Smooth muscle cell (in vitro differentiated cells): ENCODE measurements at regions not wholly inside any gene's neighbourhood (a gene's known extent, or its start where the extent isn't known, plus 50 kb on each side); places are given as distances from the start of the nearest gene placed in this dataset.

Experiments used
- DNase-seq: peaks from one replicate; lab custom pipeline; 2025; ENCODE audit not compliant: unreplicated experiment; lab: John Stamatoyannopoulos, UW
- H2AFZ ChIP-seq: fragments of 200-600 bp; sonication (generic); 2 replicates; pipeline ENCODE4 v1.6.0; 2016; ENCODE audit warnings: antibody characterized with exemption, low read depth, mild to moderate bottlenecking
- H3F3A ChIP-seq: fragments of 200-600 bp; sonication (generic); 2 replicates; pipeline ENCODE4 v1.6.0; 2017; ENCODE audit warnings: antibody characterized with exemption, low read depth
- H3K27ac ChIP-seq: fragments of 200-600 bp; sonication (generic); 2 replicates; pipeline ENCODE4 v1.5.1; 2016; ENCODE audit warnings: low read depth, mild to moderate bottlenecking
- H3K27me3 ChIP-seq: fragments of 200-600 bp; sonication (generic); 2 replicates; pipeline ENCODE4 v1.6.1; 2016; ENCODE audit warnings: low read depth, mild to moderate bottlenecking
- H3K36me3 ChIP-seq: fragments of 200-600 bp; sonication (generic); 2 replicates; pipeline ENCODE4 v1.5.1; 2016; ENCODE audit warnings: low read depth
- H3K4me1 ChIP-seq: fragments of 200-600 bp; sonication (generic); 2 replicates; pipeline ENCODE4 v1.5.1; 2016; ENCODE audit warnings: low read depth
- H3K4me2 ChIP-seq: fragments of 200-600 bp; sonication (generic); 2 replicates; pipeline ENCODE4 v1.6.0; 2016; ENCODE audit warnings: mild to moderate bottlenecking
- H3K4me3 ChIP-seq: fragments of 200-600 bp; sonication (generic); 2 replicates; pipeline ENCODE4 v1.5.1; 2016; ENCODE audit warnings: mild to moderate bottlenecking
- H3K79me2 ChIP-seq: fragments of 200-600 bp; sonication (generic); 2 replicates; pipeline ENCODE4 v1.6.0; 2016; ENCODE audit warnings: low read depth, mild to moderate bottlenecking
- H3K9ac ChIP-seq: fragments of 200-600 bp; sonication (generic); 2 replicates; pipeline ENCODE4 v1.6.0; 2016; ENCODE audit warnings: low read depth
- H3K9me3 ChIP-seq: fragments of 200-600 bp; sonication (generic); replicated peaks from 2 replicates; pipeline ENCODE4 v1.5.1; 2016; ENCODE audit warnings: low read depth
- H4K20me1 ChIP-seq: fragments of 200-600 bp; sonication (generic); 2 replicates; pipeline ENCODE4 v1.6.0; 2016; ENCODE audit warnings: low read depth
- WGBS: methylation state at CpG from one replicate; pipeline ENCODE4 v1.1.7; 2016; ENCODE audit warnings: low lambda C conversion rate; 5-methylcytosine and 5-hydroxymethylcytosine counted together
- TF ChIP-seq, protein P1 (sequence below): fragments of 200-600 bp; sonication (generic); IDR thresholded peaks from 2 replicates; pipeline ENCODE4 v1.5.1; 2017; ENCODE audit warnings: borderline replicate concordance, mild to moderate bottlenecking, antibody characterized with exemption; ENCODE audit not compliant: insufficient read depth, poor library complexity, severe bottlenecking

GRCh38 chr6:48397887-48398286, 286.9 kb upstream of the PTCHD4 start:
- H4K20me1 ChIP-seq = no peaks in the 10 kb centered on the region
- H3K79me2 ChIP-seq = no peaks in the 10 kb centered on the region
- no peaks in the 10 kb centered on the region for H3K27me3 ChIP-seq
- no peak overlapping the region for H3K27ac ChIP-seq
- no peaks in the 10 kb centered on the region for H3K9me3 ChIP-seq
- no peak overlapping the region for H3K4me3 ChIP-seq
- H3K4me1 ChIP-seq = no peaks in the 10 kb centered on the region
- TF ChIP-seq, protein P1, sequence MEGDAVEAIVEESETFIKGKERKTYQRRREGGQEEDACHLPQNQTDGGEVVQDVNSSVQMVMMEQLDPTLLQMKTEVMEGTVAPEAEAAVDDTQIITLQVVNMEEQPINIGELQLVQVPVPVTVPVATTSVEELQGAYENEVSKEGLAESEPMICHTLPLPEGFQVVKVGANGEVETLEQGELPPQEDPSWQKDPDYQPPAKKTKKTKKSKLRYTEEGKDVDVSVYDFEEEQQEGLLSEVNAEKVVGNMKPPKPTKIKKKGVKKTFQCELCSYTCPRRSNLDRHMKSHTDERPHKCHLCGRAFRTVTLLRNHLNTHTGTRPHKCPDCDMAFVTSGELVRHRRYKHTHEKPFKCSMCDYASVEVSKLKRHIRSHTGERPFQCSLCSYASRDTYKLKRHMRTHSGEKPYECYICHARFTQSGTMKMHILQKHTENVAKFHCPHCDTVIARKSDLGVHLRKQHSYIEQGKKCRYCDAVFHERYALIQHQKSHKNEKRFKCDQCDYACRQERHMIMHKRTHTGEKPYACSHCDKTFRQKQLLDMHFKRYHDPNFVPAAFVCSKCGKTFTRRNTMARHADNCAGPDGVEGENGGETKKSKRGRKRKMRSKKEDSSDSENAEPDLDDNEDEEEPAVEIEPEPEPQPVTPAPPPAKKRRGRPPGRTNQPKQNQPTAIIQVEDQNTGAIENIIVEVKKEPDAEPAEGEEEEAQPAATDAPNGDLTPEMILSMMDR = no peak
- no peaks in the 10 kb centered on the region for H3K36me3 ChIP-seq
- no peak for DNase-seq
- H3F3A ChIP-seq = no peaks in the 10 kb centered on the region
- no peak overlapping the region for H3K9ac ChIP-seq
- no peak overlapping the region for H2AFZ ChIP-seq
- no peak overlapping the region for H3K4me2 ChIP-seq

- Histone ChIP-seq H3K27me3 (no peaks in the 10 kb centered on the region), H3K9me3 (no peaks in the 10 kb centered on the region), H3K4me3 (no peak overlapping the region), H3K27ac (no peak overlapping the region), H3K4me1 (no peaks in the 10 kb centered on the region), H3F3A (no peaks in the 10 kb centered on the region), H3K9ac (no peak overlapping the region), H4K20me1 (no peaks in the 10 kb centered on the region), H2AFZ (no peak overlapping the region), H3K36me3 (no peaks in the 10 kb centered on the region), H3K79me2 (no peaks in the 10 kb centered on the region), H3K4me2 (no peak overlapping the region)
- no peak for DNase-seq
- TF ChIP-seq, protein P1 = no peak
- 88% methylated on average over 4 of the region's 4 CpGs for WGBS
Measured at GRCh38 chr6:48389146-48390043, 278.4 kb upstream of the PTCHD4 start.

GRCh38 chr6:48388044-48388443, 277.0 kb upstream of the PTCHD4 start:
- TF ChIP-seq, protein P1 = no peak
- no peak overlapping the region for H3K4me3 ChIP-seq

GRCh38 chr6:48378884-48379407, 267.9 kb upstream of the PTCHD4 start:
- Histone ChIP-seq H3K27ac (no peak overlapping the region), H4K20me1 (no peaks in the 10 kb centered on the region), H3K9me3 (no peaks in the 10 kb centered on the region), H3K4me3 (no peak overlapping the region), H3K79me2 (no peaks in the 10 kb centered on the region), H3K27me3 (no peaks in the 10 kb centered on the region), H2AFZ (no peak overlapping the region), H3K4me1 (no peaks in the 10 kb centered on the region), H3K4me2 (no peak overlapping the region), H3K9ac (no peak overlapping the region), H3F3A (no peaks in the 10 kb centered on the region), H3K36me3 (no peaks in the 10 kb centered on the region)
- TF ChIP-seq, protein P1 = no peak
- DNase-seq = no peak

More at GRCh38 chr6:48388044-48388443, 277.0 kb upstream of the PTCHD4 start:
- 94% methylated on average over 2 of the region's 2 CpGs for WGBS
- Histone ChIP-seq H3K36me3 (no peaks in the 10 kb centered on the region), H3K27ac (no peak overlapping the region), H3K9me3 (no peaks in the 10 kb centered on the region), H3F3A (no peaks in the 10 kb centered on the region), H3K79me2 (no peaks in the 10 kb centered on the region), H4K20me1 (no peaks in the 10 kb centered on the region), H3K27me3 (no peaks in the 10 kb centered on the region), H3K4me2 (no peak overlapping the region), H3K9ac (no peak overlapping the region), H2AFZ (no peak overlapping the region), H3K4me1 (no peaks in the 10 kb centered on the region)
- no peak for DNase-seq
